GM18909 (cell line): ENCODE measurements at regions not wholly inside any gene's neighbourhood (a gene's known extent, or its start where the extent isn't known, plus 50 kb on each side); places are given as distances from the start of the nearest gene placed in this dataset.
"Not testable (repeated sequence)": the region's sequence is repeated elsewhere in the genome, so short reads cannot be mapped to it uniquely, and the experiment has no call there.

Source experiments
- ATAC-seq: cut with Tn5 transposase; IDR thresholded peaks from one replicate; pipeline ENCODE4 v1.9.1; 2021; ENCODE audit warnings: mild to moderate bottlenecking; ENCODE audit not compliant: unreplicated experiment, poor library complexity

GRCh38 chr5:57631139-57631538 is 148.5 kb upstream of the ACTBL2 start:
- ATAC-seq, result not testable (repeated sequence)

- no peak for ATAC-seq
Observed at GRCh38 chr5:57627661-57628060, 145.1 kb upstream of the ACTBL2 start.

- ATAC-seq, result no peak
Observed at GRCh38 chr5:57626703-57627102, 144.1 kb upstream of the ACTBL2 start.

GRCh38 chr5:57621624-57622023 is 139.0 kb upstream of the ACTBL2 start:
- ATAC-seq, result no peak

GRCh38 chr5:57618767-57619381 is 136.3 kb upstream of the ACTBL2 start:
- ATAC-seq, result no peak

- no peak for ATAC-seq
Observed at GRCh38 chr5:57613741-57614140, 131.1 kb upstream of the ACTBL2 start.

GRCh38 chr5:57611177-57611576 is 128.6 kb upstream of the ACTBL2 start:
- ATAC-seq, result no peak

- no peak for ATAC-seq
Observed at GRCh38 chr5:57608542-57608941, 125.9 kb upstream of the ACTBL2 start.

- no peak for ATAC-seq
Observed at GRCh38 chr5:57601996-57602395, 119.4 kb upstream of the ACTBL2 start.

GRCh38 chr5:57600321-57600720 is 117.7 kb upstream of the ACTBL2 start:
- ATAC-seq, result no peak

- no peak for ATAC-seq
Observed at GRCh38 chr5:57598756-57599155, 116.1 kb upstream of the ACTBL2 start.

- ATAC-seq, result no peak
Observed at GRCh38 chr5:57598097-57598496, 115.5 kb upstream of the ACTBL2 start.

- no peak for ATAC-seq
Observed at GRCh38 chr5:57595523-57595991, 112.9 kb upstream of the ACTBL2 start.

GRCh38 chr5:57594436-57594835 is 111.8 kb upstream of the ACTBL2 start:
- ATAC-seq, result no peak

GRCh38 chr5:57592236-57592635 is 109.6 kb upstream of the ACTBL2 start:
- no peak for ATAC-seq

- no peak for ATAC-seq
Observed at GRCh38 chr5:57586649-57587048, 104.0 kb upstream of the ACTBL2 start.

- no peak for ATAC-seq
Observed at GRCh38 chr5:57582578-57583070, 100.0 kb upstream of the ACTBL2 start.

GRCh38 chr5:57581772-57582171 is 99.2 kb upstream of the ACTBL2 start:
- ATAC-seq, result no peak

GRCh38 chr5:57581222-57581621 is 98.6 kb upstream of the ACTBL2 start:
- no peak for ATAC-seq

- ATAC-seq, result no peak
Observed at GRCh38 chr5:57577432-57578175, 95.0 kb upstream of the ACTBL2 start.

- ATAC-seq, result no peak
Observed at GRCh38 chr5:57576317-57576716, 93.7 kb upstream of the ACTBL2 start.

- no peak for ATAC-seq
Observed at GRCh38 chr5:57575839-57576238, 93.2 kb upstream of the ACTBL2 start.
